Thyroid gland (tissue), 4 donors: ENCODE measurements at regions not wholly inside any gene's neighbourhood (a gene's known extent, or its start where the extent isn't known, plus 50 kb on each side); places are given as distances from the start of the nearest gene placed in this dataset.

Experiments
- CTCF ChIP-seq, 6 experiments: fragments of 200-600 bp in 3 of 6; fragments of 450-650 bp in 3 of 6; sonication (generic) in 3 of 6; IDR thresholded peaks; one replicate each; pipeline ENCODE4 v1.5.1; 2016 to 2019; ENCODE audit warnings: antibody characterized with exemption in 6 of 6, mild to moderate bottlenecking in 2 of 6, inconsistent platforms in 1 of 6, moderate library complexity in 1 of 6
- POLR2A ChIP-seq, 2 donors: fragments of 450-650 bp; IDR thresholded peaks; one replicate each; pipeline ENCODE4 v1.6.1; 2017; ENCODE audit warnings: antibody characterized with exemption in 2 of 2, mild to moderate bottlenecking in 2 of 2, moderate library complexity in 1 of 2

GRCh38 chr17:69864462-69864861 is 210.6 kb upstream of the KCNJ16 start:
- no peak for TF ChIP-seq POLR2A (IDR thresholded peaks at IDR 0.05)
- no peak for TF ChIP-seq CTCF (IDR thresholded peaks at IDR 0.05)
